Central memory CD8-positive, alpha-beta T cell (primary cell): ENCODE measurements at regions not wholly inside any gene's neighbourhood (a gene's known extent, or its start where the extent isn't known, plus 50 kb on each side); places are given as distances from the start of the nearest gene placed in this dataset.

Experiments
- ATAC-seq: fragments of 150-1000 bp; cut with Tn5 transposase; replicated peaks from 2 replicates; pipeline ENCODE4 v1.10.0; 2022; ENCODE audit warnings: mild to moderate bottlenecking, moderate FRiP score, moderate number of reproducible peaks; ENCODE audit not compliant: poor library complexity, severe bottlenecking; ENCODE audit errors: extremely low read depth
- DNase-seq, 2 donors: peaks; one replicate each; pipeline ENCODE4 v3.0.0; 2021; ENCODE audit warnings: low spot score in 2 of 2
- H3K27ac Mint-ChIP-seq: one replicate; pipeline ENCODE4 v1.8.0; 2022; ENCODE audit warnings: low read depth, mild to moderate bottlenecking, moderate library complexity, mixed read lengths
- H3K27me3 Mint-ChIP-seq: one replicate; pipeline ENCODE4 v1.8.0; 2022; ENCODE audit warnings: mixed read lengths
- H3K36me3 Mint-ChIP-seq: one replicate; pipeline ENCODE4 v1.8.0; 2022; ENCODE audit warnings: mild to moderate bottlenecking, moderate library complexity, mixed read lengths; ENCODE audit not compliant: insufficient read depth
- H3K4me1 Mint-ChIP-seq: one replicate; pipeline ENCODE4 v1.8.0; 2022; ENCODE audit warnings: mixed read lengths
- H3K4me3 Mint-ChIP-seq: one replicate; pipeline ENCODE4 v1.8.0; 2022; ENCODE audit warnings: mild to moderate bottlenecking, moderate library complexity, mixed read lengths
- H3K9me3 Mint-ChIP-seq: one replicate; pipeline ENCODE4 v1.8.0; 2022; ENCODE audit warnings: mixed read lengths

GRCh38 chr7:96596120-96596826, 113.4 kb downstream of the SEM1 start:
- no peaks in the 10 kb centered on the region for H3K36me3 Mint-ChIP-seq
- H3K27me3 Mint-ChIP-seq, result peaks cover 41% of the 10 kb centered on the region

GRCh38 chr7:96591900-96592676, 117.6 kb downstream of the SEM1 start:
- Mint-ChIP-seq H3K4me3 (no peak overlapping the region), H3K9me3 (no peaks in the 10 kb centered on the region), H3K4me1 (no peaks in the 10 kb centered on the region), H3K27ac (no peak overlapping the region), H3K27me3 (peaks cover 45% of the 10 kb centered on the region), H3K36me3 (no peaks in the 10 kb centered on the region)
- ATAC-seq, result no peak
- no peak for DNase-seq

More at GRCh38 chr7:96596120-96596826, 113.4 kb downstream of the SEM1 start:
- DNase-seq (no peak), ATAC-seq (no peak)
- H3K4me1 Mint-ChIP-seq, result no peaks in the 10 kb centered on the region
- H3K9me3 Mint-ChIP-seq, result no peaks in the 10 kb centered on the region
- H3K4me3 Mint-ChIP-seq, result no peak overlapping the region
- H3K27ac Mint-ChIP-seq, result no peak overlapping the region

- peaks cover 2% of the 10 kb centered on the region for H3K36me3 Mint-ChIP-seq
- no peak overlapping the region for H3K27ac Mint-ChIP-seq
- H3K4me3 Mint-ChIP-seq, result no peak overlapping the region
- peaks cover 49% of the 10 kb centered on the region for H3K27me3 Mint-ChIP-seq
- no peak for DNase-seq
- H3K4me1 Mint-ChIP-seq, result no peaks in the 10 kb centered on the region
- no peaks in the 10 kb centered on the region for H3K9me3 Mint-ChIP-seq
- no peak for ATAC-seq
These were observed 118.3 kb downstream of the SEM1 start for GRCh38 chr7:96591159-96591899.

GRCh38 chr7:96589038-96589437, 120.6 kb downstream of the SEM1 start:
- DNase-seq (no peak), ATAC-seq (no peak)
- peaks cover 2% of the 10 kb centered on the region for H3K36me3 Mint-ChIP-seq
- H3K4me3 Mint-ChIP-seq, result no peak overlapping the region
- H3K27ac Mint-ChIP-seq, result no peak overlapping the region
- no peaks in the 10 kb centered on the region for H3K9me3 Mint-ChIP-seq
- H3K27me3 Mint-ChIP-seq, result peaks cover 49% of the 10 kb centered on the region
- H3K4me1 Mint-ChIP-seq, result no peaks in the 10 kb centered on the region

GRCh38 chr7:96579119-96579518, 130.5 kb downstream of the SEM1 start:
- ATAC-seq (no peak), DNase-seq (no peak)
- Mint-ChIP-seq H3K4me1 (no peaks in the 10 kb centered on the region), H3K4me3 (no peak overlapping the region), H3K27me3 (no peaks in the 10 kb centered on the region), H3K36me3 (no peaks in the 10 kb centered on the region), H3K27ac (no peak overlapping the region), H3K9me3 (no peaks in the 10 kb centered on the region)

- ATAC-seq, result no peak
- DNase-seq, result no peak
- Mint-ChIP-seq H3K36me3 (no peaks in the 10 kb centered on the region), H3K9me3 (peaks cover 2% of the 10 kb centered on the region), H3K4me3 (no peak overlapping the region), H3K27ac (no peak overlapping the region), H3K27me3 (no peaks in the 10 kb centered on the region), H3K4me1 (no peaks in the 10 kb centered on the region)
These were observed 131.0 kb downstream of the SEM1 start for GRCh38 chr7:96578606-96579005.

- Mint-ChIP-seq H3K36me3 (no peaks in the 10 kb centered on the region), H3K27me3 (peaks cover under 1% of the 10 kb centered on the region), H3K9me3 (no peaks in the 10 kb centered on the region), H3K4me3 (no peak overlapping the region), H3K27ac (no peak overlapping the region), H3K4me1 (no peaks in the 10 kb centered on the region)
- ATAC-seq (no peak), DNase-seq (no peak)
These were observed 146.2 kb downstream of the SEM1 start for GRCh38 chr7:96563409-96563808.

GRCh38 chr7:96562966-96563365, 146.7 kb downstream of the SEM1 start:
- DNase-seq, result no peak
- no peak for ATAC-seq
- H3K27ac Mint-ChIP-seq, result no peak overlapping the region
- no peaks in the 10 kb centered on the region for H3K4me1 Mint-ChIP-seq
- no peaks in the 10 kb centered on the region for H3K36me3 Mint-ChIP-seq
- H3K27me3 Mint-ChIP-seq, result peaks cover 5% of the 10 kb centered on the region
- no peak overlapping the region for H3K4me3 Mint-ChIP-seq
- H3K9me3 Mint-ChIP-seq, result no peaks in the 10 kb centered on the region

- Mint-ChIP-seq H3K36me3 (no peaks in the 10 kb centered on the region), H3K4me3 (no peak overlapping the region), H3K27me3 (peaks cover 7% of the 10 kb centered on the region), H3K4me1 (no peaks in the 10 kb centered on the region), H3K27ac (no peak overlapping the region), H3K9me3 (no peaks in the 10 kb centered on the region)
- no peak for ATAC-seq
- no peak for DNase-seq
These were observed 147.2 kb downstream of the SEM1 start for GRCh38 chr7:96562458-96562857.

- DNase-seq, result no peak
- no peaks in the 10 kb centered on the region for H3K36me3 Mint-ChIP-seq
- no peak for ATAC-seq
- no peak overlapping the region for H3K4me3 Mint-ChIP-seq
- H3K9me3 Mint-ChIP-seq, result no peaks in the 10 kb centered on the region
- H3K27ac Mint-ChIP-seq, result no peak overlapping the region
- H3K4me1 Mint-ChIP-seq, result no peaks in the 10 kb centered on the region
- H3K27me3 Mint-ChIP-seq, result peaks cover 7% of the 10 kb centered on the region
These were observed 147.8 kb downstream of the SEM1 start for GRCh38 chr7:96561892-96562291.

- Mint-ChIP-seq H3K27me3 (peaks cover 7% of the 10 kb centered on the region), H3K4me3 (no peak overlapping the region), H3K4me1 (no peaks in the 10 kb centered on the region), H3K36me3 (no peaks in the 10 kb centered on the region), H3K27ac (no peak overlapping the region), H3K9me3 (no peaks in the 10 kb centered on the region)
- DNase-seq (no peak), ATAC-seq (no peak)
These were observed 151.1 kb downstream of the SEM1 start for GRCh38 chr7:96558530-96558929.

- Mint-ChIP-seq H3K36me3 (no peaks in the 10 kb centered on the region), H3K4me3 (no peak overlapping the region), H3K9me3 (no peaks in the 10 kb centered on the region), H3K27me3 (peaks cover 7% of the 10 kb centered on the region), H3K27ac (no peak overlapping the region), H3K4me1 (no peaks in the 10 kb centered on the region)
- DNase-seq (no peak), ATAC-seq (no peak)
These were observed 151.6 kb downstream of the SEM1 start for GRCh38 chr7:96558093-96558492.
